ENCODE measurements at regions not wholly inside any gene's neighbourhood (a gene's known extent, or its start where the extent isn't known, plus 50 kb on each side); places are given as distances from the start of the nearest gene placed in this dataset.
"Not testable (repeated sequence)": the region's sequence is repeated elsewhere in the genome, so short reads cannot be mapped to it uniquely, and the experiment has no call there.

DNA sequence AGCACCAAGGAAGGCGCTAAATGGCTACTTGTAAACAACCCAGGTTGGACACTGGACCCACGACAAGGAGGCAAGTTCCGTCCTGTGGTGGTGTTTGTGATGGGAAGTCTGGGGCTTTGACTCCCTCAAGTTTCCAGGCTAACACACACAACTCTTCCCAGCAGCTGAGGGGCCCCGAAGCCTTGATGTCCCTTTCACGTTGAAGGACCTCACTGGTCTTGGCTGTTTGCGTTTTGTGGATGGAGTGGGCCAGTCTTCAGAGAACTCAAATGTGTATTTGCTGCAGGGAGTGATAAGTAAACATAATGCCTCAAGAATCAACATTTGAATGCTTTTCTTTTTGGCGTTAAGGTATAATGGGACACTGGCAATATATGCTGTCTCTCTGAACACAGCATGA, 199.2 kb downstream of the TM9SF2 start:
- DNase-seq (ENCODE audit: low read depth in 2 of 2): no peak

DNA sequence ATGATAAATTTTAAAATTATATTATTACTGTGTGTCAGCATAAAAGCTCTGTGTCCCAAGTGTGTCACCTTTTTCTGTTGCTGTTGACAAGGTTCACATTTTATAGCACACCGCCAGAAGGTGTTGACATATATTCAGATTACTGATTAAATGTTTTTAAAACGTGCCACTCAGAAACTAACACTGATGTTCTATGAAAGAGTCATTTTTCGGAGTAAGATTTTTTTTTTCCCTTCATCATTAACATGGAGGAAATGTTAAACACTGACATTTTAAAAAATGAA, 197.5 kb downstream of the TM9SF2 start:
- DNase-seq (ENCODE audit: low read depth in 2 of 2): no peak

DNA sequence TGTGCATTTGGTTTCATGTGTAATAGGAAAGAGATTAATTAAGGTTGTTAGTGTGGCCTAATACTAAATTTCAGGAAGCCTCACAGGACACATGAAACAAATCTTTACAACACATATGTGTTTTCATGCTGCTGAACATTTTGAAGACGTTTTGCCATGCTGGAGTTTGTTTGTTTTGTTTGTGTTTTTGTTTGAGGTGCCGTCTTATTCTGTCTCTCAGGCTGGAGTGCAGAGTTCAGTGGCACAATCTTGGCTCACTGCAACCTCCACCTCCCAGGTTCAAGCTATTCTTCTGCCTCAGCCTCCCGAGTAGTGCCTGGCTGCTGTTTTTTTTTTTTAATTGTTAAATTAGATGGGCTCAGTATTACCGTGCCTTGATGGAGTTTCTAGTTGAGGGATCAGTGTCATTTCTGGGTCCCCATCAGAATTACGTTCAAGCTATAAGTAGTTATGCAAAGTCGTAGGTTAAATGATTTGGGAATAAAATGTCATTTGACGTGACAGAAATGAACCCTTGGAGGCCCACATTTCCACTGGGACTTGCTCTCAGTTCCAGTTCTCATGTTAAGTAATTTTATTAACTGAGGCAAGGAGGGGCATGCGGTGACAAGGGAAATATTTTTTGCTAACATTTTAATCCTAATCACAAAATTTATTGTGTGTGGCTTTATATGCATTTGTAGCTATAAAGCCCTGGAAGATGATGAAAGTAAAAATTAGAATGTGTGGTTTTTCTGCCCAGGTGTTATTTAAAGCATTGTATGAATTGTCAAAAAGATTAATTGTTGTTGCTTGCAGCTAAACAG, 196.9 kb downstream of the TM9SF2 start:
- no peak for DNase-seq (ENCODE audit: low read depth in 2 of 2)

DNA sequence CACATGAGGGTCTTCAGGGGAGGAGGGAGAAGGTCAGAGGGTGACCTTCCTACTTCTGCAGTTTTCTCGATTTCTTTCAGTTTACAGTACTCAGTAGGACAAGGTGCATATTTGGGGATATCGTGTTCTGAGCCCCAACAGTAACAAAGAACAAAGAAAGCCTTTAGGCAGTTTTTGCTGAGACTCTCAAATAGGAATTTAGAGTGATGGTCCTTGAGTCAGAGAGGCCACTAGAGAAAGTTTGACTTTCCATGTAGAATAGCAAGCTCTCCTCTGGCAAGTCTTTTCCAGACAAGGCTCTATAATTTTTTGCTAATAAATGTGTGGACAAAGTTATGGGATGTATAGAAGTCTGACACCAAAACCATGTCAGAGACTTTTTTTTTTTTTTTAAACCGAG, 194.6 kb downstream of the TM9SF2 start:
- DNase-seq (ENCODE audit: low read depth in 2 of 2): no peak

DNA sequence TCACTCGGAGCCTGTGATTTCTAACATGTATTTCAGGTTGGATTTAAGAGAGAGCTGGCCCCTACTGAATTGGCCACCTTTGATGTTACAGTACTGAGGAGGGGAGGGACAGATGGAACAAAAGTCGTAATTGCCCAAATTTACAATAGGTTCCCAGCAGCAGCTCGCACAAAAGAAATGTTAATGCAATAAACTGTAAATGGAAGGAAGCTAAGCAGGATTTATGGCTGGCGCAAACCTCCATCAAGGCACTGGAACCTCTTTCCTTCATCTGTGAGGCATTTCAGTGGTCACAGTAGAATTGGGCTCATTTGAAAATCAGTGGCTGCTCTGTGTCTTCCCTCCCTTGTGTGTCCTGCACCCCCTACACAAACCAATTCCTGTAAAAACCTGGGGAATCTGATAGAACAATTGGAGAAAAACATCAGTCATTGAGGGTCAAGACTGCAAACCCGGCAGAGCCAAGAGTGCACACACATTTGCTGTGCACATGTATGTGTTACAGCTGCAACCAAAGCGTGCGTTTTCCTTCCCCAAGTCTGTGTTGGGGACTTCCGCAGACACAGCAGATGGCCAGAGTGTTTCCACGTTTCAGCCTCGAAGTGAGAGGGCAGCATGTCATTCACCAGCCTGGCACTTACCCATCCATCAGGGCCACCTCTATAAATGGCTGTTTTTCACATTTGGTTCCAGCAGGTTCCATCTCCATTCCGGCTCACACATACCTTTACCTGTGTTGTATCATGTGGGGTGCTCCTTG, 192.8 kb downstream of the TM9SF2 start:
- no peak for DNase-seq (ENCODE audit: low read depth in 2 of 2)

DNA sequence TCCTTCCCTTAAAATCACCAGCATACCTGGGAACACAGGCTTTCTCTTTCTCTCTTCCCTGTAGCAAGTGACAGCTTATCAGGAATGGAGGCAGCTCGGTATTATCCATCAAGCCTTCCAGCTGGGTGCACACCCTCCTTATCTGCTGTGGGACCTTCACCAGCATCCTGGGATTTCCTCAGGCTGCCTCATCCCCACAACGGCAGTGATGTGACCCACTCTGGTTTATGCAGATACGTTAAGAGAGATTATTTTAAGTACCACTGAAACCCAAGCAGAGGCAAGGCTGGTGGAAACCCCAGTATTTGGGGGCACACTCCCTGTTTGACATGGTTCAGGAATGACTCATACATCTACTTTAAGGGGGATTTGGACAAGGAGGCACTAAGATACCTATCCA, 192.1 kb downstream of the TM9SF2 start:
- DNase-seq (ENCODE audit: low read depth in 2 of 2): no peak

DNA sequence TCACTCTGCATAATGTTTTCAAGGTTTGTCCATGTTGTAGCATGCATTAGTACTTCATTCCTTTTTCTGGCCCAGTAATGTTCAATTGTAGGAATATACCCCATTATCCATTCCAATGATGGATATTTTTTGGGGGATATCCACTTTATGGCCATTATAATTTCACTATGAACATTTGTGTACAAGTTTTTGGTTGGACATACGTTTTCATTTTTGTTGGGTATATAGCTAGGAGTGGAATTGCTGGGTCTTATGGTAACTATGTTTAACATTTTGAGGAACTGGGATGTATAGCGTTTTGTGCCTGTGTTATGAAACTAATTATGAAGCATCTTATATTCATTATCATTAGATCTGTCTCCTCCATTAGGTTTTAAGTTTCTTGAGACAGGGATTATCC, 191.6 kb downstream of the TM9SF2 start:
- DNase-seq (ENCODE audit: low read depth in 2 of 2): no peak

DNA sequence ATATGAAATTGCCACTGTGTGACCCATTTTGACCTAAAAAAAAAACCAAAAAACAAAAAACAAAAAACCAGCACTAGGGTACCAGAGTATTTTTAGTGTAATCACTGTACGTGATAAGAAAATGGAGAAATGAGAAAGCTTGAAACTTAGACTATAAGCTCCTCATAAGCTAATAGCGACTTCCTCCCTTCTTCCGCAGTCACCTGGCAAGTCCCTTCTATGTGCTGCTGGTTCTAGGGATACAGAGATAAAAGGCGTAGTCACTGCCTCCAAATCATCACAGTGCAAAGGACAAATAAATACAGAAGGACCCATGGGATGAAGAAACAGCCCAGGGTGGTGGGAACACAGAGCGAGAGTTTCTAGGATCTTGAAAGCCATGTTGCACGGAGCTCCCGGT, 190.3 kb downstream of the TM9SF2 start:
- DNase-seq (ENCODE audit: low read depth in 2 of 2): no peak

DNA sequence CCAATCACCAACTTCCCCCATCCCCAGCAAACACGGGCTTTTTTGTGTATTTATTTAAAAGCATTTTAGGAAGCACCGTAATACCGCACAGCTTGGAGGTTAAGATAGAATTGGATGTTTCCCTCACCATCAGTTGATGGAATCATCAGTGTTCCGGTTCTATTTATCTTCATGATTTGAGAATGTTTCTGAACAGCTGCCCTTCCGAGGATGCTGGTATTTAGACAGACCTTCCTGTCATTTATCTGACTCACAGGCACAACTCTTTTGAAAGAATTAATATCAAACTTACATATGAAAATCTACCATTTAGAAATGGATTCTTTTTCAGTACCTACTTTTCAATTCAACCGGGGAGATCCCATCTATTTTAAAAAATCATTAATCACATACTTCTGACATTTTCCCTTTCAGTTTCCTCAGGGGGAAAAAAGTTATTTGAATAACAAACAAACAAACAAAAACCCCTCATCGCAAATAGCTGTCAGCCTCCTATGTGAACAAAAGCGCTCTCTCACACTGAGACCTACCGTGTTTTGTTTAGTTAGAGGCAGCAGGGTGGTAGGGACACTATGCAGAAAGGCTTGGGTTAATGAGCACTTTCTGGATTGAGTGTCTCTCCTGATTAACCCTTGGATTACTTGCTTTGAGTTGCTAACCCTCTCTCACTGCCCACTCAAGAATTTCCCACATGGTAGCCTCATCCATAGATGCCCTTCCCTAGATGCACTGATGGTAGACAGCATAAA, 189.3 kb downstream of the TM9SF2 start:
- no peak for DNase-seq (ENCODE audit: low read depth in 2 of 2)

DNA sequence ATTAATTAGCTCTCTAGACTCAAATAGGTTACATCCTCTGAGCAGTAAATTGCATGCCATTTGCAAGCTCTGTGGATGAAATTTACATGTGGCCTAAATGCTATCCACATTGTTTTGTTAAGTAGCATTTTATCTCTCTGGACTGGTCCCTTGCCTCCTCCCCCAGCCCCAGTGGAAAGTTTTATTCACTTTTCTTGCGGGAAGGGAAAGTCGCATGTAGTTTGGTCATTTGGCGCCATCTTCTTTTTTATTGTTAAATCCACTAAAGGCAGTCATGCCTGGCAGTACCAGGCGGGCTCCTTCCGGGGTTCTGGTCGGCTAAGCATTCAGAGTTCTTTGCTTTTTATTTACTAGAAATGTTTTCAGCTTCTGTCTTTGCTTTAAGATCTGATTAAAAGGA, 188.7 kb downstream of the TM9SF2 start:
- DNase-seq (ENCODE audit: low read depth in 2 of 2): no peak

DNA sequence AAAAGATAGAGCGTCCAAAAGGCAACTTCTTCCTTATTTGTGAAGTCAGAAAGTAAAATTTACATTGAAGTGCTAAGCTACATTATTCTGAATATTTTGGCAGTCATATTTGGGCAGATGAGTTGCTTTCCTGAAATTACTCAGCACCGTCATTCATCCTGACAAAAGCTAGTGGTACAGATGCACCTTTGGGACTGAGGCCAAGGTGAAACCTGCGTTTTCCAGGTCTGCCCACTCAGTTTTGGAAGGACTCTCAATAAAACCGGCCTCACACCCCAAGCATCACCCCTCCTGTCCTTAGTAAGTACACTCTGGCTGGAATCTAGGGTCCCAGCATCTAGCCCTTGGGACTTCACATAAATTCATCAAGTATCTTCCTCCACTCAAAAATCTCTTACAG, 187.5 kb downstream of the TM9SF2 start:
- DNase-seq (ENCODE audit: low read depth in 2 of 2): no peak

DNA sequence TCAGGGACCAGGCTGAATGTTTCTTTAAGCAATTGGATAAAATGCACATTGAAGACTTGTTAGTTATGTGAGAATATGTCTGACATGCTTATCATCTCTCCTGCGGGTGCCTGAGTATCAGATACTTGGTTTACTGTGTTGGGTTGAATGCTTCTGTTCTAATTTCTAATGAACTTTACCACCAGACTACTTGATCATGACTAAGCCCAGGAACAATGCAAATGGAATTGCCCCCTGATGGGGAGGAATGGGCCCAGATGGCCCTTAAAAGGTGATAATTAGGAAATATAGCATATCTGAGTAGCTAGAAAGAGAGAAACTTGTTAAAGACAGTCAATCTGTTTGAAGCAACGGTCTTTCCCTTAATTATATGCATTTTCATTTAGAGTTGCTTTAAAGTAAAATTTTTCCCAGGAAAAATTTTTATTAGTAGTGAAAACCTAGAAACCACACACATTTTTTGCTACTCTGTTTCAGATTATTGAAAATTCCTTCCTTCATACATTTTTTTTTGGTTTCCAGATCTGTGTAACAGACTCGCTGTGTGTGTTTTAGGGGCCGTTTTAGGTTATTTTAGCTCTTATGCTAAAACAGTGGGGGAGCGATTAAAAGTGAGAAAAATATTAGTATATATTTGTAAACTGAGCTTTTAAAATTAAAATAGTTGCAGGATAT, 186.6 kb downstream of the TM9SF2 start:
- no peak for DNase-seq (ENCODE audit: low read depth in 2 of 2)

DNA sequence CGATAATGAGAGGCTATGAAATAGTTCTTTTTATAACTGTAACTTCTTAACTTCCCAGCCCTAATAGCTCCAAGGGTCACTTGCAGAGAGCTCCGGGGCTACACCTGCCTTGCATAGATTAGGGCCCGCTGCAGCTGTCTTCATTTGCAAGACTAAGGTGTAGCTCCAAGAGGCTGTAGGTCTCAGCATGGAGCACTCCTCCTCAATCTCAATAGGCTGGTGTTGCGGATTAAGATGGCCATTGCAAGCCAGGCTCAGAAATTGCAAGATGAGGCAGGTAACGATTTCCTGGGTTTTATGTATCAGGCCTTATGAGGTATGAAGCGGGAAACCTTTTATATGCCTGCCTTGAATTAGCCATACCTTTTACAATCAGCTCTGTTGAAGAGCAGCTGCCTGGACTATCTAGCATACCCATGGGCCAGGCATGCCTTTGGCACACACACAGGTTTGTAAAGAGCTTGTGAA, 185.7 kb downstream of the TM9SF2 start:
- no peak for DNase-seq (ENCODE audit: low read depth in 2 of 2)

DNA sequence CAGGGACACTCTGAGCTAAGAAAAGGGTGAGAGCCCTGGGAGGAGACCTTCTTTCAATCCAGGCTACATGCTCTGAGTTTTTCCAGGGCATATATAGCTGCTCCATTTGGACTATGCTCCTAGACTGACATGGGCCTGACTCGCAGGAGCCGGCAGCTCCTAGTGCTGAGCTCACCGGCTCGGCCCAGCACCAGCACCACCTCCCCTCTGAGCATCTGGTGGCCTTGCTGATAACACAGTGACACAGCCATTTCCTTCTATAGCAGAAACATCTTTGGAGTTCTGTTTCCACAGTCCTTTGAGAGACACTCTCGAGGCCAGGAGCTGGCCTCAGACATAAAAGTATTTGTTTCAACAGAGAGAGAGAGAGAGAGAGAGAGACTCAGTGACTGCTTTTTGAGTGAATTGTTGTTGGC, 184.9 kb downstream of the TM9SF2 start:
- no peak for DNase-seq (ENCODE audit: low read depth in 2 of 2)

DNA sequence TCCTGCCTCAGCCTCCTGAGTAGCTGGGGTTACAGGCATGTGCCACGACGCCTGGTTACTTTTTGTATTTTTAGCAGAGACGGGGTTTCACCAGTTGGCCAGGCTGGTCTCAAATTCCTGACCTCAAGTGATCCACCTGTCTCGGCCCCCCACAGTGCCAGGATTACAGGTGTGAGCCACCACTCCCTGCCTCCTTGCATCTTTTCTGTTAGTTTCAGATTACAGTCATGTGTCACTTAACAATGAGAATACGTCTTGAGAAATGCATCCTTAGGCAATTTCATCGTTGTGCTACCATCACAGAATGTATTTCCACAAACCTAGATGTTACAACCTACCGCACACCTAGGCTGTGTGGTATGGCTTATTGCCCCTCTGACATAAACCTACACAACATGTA, 180.4 kb downstream of the TM9SF2 start:
- DNase-seq (ENCODE audit: low read depth in 2 of 2): no peak

DNA sequence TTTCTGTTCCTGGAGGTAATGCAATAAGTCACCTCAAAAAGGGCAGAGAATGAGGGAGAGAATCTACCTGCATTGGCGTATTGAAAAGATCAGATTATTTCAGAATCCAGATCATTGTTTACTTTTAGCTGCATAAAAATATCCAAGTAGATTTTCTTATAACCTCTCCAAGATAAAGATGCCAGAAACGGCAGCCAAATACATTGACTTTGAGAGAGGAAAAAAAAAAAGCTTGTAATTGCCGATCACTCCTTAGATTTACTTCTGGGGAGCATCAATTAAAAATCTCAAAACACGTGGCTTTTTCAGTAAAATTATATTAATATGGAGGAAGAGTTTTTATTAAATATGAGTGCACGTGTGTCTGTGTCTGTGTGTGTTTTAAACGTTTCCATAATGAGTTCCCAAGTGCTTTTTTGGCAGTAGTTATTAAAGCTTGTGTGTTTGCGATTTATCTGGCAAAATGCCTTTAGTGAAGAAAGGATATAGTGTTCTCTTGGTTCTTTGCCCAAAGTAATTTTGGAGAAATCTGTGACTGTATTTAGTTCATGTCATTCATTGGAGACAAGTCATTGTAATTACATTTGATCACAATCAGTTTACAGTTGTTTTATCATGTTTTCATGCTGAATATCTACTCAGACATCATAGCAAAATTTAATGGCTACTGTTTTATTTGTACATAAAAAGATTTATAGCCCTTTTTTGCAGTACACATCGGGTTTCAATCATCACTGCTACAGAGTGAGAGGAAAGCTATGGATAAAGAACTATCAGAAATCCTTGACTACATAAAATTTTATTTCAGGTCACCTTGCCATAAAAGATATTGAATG, 176.1 kb downstream of the TM9SF2 start:
- no peak for DNase-seq (ENCODE audit: low read depth in 2 of 2)

DNA sequence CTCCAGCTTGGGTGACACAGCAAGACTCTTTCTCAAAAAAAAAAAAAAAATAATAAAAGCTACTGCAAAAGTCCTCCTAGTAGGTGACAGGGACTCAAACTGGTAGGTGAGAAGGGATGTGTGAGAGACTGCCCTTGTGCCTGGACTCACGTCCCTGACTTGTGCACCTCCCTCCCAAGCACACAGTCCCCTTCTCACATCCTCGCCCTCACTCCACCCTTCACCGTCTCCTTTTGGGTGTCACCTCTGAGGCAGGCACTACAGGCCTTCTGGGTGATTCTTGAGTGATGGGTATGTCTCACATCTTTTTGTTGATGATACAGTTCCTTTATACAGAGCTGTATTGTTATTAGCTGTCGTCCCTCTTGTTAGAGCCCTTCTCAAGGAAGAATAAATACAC, 170.5 kb downstream of the TM9SF2 start:
- DNase-seq (ENCODE audit: low read depth in 2 of 2): no peak

DNA sequence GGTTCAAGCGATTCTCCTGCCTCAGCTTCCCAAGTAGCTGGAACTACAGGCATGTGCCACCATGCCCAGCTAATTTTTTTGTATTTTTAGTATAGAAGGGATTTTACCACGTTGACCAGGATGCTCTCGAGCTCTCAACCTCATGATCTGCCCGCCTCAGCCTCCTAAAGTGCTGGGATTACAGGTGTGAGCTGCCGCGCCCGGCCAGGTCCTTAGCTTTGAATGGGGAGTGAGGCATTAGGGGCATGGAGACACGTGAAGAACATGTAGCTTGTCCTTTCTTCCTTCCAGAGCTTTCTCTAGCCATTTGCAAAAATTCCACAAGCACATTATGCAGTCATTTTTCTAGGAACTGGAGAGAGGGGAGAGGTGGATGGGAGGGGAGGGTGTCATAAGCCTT, 167.8 kb downstream of the TM9SF2 start:
- not testable (repeated sequence) for DNase-seq (ENCODE audit: low read depth in 2 of 2)

DNA sequence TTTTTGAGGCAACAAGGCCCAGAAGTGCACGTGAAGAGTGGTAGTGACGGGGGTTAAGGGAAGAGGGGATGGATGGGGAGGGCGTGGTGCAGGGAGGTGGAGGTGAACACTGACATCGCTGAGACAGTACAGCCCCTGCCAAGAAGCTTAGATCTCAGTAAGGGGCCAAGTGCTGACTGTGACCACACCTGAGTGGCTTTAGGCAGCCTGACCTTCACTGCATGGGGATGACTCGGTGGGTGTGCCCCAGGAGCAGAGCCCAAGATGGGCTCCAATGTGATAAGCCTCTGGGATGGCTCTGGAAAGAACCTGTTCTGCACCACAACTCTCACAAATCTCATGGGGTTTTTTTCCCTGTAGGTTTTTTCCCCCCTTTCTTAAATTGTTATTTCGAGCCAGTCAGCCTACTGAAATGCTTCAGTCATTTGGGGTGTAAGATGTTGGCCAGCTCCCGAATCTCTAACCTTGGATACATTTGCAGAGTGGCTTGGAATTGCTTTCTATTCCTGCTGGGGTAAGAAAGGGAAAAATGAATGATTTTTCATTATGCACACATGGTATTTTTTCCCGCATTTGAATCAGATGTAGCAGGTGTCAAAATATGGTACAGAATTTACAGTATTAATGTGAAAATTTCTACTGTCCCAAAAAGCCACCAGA, 165.0 kb downstream of the TM9SF2 start:
- DNase-seq (ENCODE audit: low read depth in 2 of 2): no peak

DNA sequence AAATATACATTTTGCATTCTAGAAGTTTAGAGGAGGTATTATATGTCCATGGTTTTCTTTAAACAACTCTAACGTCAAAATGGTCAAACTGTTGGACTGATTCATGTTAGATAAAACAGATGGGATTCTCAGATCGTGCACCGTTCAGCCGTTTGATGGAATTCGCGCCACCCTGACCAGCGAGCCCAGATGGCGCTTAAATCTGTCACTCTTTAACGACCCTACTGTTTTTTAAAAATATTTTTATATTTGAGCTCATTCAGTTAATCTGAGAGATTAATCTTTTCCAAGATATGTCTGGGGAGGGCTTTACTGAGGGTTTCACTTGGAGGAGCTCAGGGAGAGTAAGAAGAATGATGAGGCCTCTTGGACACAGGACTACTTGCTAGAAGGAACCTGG, 164.4 kb downstream of the TM9SF2 start:
- DNase-seq (ENCODE audit: low read depth in 2 of 2): no peak

DNA sequence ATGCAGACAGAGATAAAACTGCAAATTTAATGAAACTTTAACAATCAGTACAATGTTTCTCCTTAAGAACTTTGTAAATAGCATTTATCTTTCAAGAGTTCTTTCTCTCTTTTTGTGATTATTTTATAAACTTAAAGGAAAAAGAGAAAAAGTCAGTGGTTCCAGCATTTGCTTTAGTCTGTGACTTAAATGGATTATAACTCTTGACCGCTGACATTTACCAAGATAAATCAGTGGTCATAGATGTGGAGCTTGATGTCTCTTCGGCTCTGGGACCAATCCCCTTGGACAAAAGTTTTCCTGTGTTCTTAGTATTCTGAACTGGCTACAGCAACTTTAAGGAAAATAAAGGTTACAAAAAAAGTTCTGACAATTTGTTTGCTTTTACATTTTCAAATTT, 162.6 kb downstream of the TM9SF2 start:
- no peak for DNase-seq (ENCODE audit: low read depth in 2 of 2)

All from stimulated activated CD8-positive, alpha-beta memory T cell treated with anti-CD3 and anti-CD28 coated beads, Interleukin-15, amount 100 ng/mL, for 48 hours (primary cell).